ENCODE measurements at regions not wholly inside any gene's neighbourhood (a gene's known extent, or its start where the extent isn't known, plus 50 kb on each side); places are given as distances from the start of the nearest gene placed in this dataset.

GRCh38 chr12:69094606-69095216 lies 144.7 kb upstream of the CPSF6 start:
- FAIRE-seq (no peak), DNase-seq (ENCODE audit: insufficient read length, low spot score) (no peak)
- no peak for TF ChIP-seq CTCF (IDR thresholded peaks at IDR 0.05; ENCODE audit: insufficient read depth, missing control alignments)

GRCh38 chr12:69095765-69096477 lies 143.4 kb upstream of the CPSF6 start:
- no peak for FAIRE-seq
- peak; percentile 16 for DNase-seq (ENCODE audit: insufficient read length, low spot score)

GRCh38 chr12:69096669-69097335 lies 142.6 kb upstream of the CPSF6 start:
- FAIRE-seq: no peak
- TF ChIP-seq CTCF (IDR thresholded peaks at IDR 0.05; ENCODE audit: insufficient read depth, missing control alignments): no peak
- no peak for DNase-seq (ENCODE audit: insufficient read length, low spot score)

More at GRCh38 chr12:69095765-69096477, 143.4 kb upstream of the CPSF6 start:
- no peak for TF ChIP-seq CTCF (IDR thresholded peaks at IDR 0.05; ENCODE audit: insufficient read depth, missing control alignments)

- DNase-seq (ENCODE audit: insufficient read length, low spot score): no peak
These were observed 141.6 kb upstream of the CPSF6 start for GRCh38 chr12:69097619-69098368.

GRCh38 chr12:69099201-69099837 lies 140.1 kb upstream of the CPSF6 start:
- no peak for TF ChIP-seq CTCF (IDR thresholded peaks at IDR 0.05; ENCODE audit: insufficient read depth, missing control alignments)
- FAIRE-seq (no peak), DNase-seq (ENCODE audit: insufficient read length, low spot score) (no peak)

More at GRCh38 chr12:69097619-69098368, 141.6 kb upstream of the CPSF6 start:
- TF ChIP-seq CTCF (IDR thresholded peaks at IDR 0.05; ENCODE audit: insufficient read depth, missing control alignments): no peak
- no peak for FAIRE-seq

- no peak for TF ChIP-seq CTCF (IDR thresholded peaks at IDR 0.05; ENCODE audit: insufficient read depth, missing control alignments)
- FAIRE-seq: no peak
- DNase-seq (ENCODE audit: insufficient read length, low spot score): no peak
These were observed 137.9 kb upstream of the CPSF6 start for GRCh38 chr12:69101505-69101904.

Data from D721Med (cell line).